Prostate gland (tissue), 2 donors: ENCODE measurements at regions not wholly inside any gene's neighbourhood (a gene's known extent, or its start where the extent isn't known, plus 50 kb on each side); places are given as distances from the start of the nearest gene placed in this dataset.

Experiments
- DNase-seq: peaks from one replicate; pipeline ENCODE4 v3.0.0-alpha.2; 2019; ENCODE audit warnings: low spot score
- H3K27ac ChIP-seq, 2 donors: fragments of 200-600 bp; sonication (generic); 2 replicates each; pipeline ENCODE4 v1.5.1; 2017 to 2019
- H3K27me3 ChIP-seq: fragments of 200-600 bp; sonication (generic); replicated peaks from 2 replicates; pipeline ENCODE4 v1.5.1; 2019; ENCODE audit not compliant: insufficient read depth
- H3K36me3 ChIP-seq, 2 donors: fragments of 200-600 bp; sonication (generic); 1 replicate in 1 of 2; 2 replicates in 1 of 2; pipeline versions ENCODE4 v1.5.1 to v1.8.1; 2017 to 2019
- H3K4me1 ChIP-seq: fragments of 200-600 bp; sonication (generic); replicated peaks from 2 replicates; pipeline ENCODE4 v1.5.1; 2019
- H3K4me3 ChIP-seq, 2 donors: fragments of 200-600 bp; sonication (generic); 2 replicates each; pipeline ENCODE4 v1.5.1; 2017 to 2019
- H3K9me3 ChIP-seq: fragments of 200-600 bp; sonication (generic); 2 replicates; pipeline ENCODE4 v1.5.1; 2017
- POLR2A ChIP-seq: fragments of 450-650 bp; IDR thresholded peaks from one replicate; pipeline ENCODE4 v1.6.1; 2016; ENCODE audit warnings: antibody characterized with exemption, mild to moderate bottlenecking
- POLR2AphosphoS5 ChIP-seq: sonication (generic); formaldehyde crosslinking; IDR thresholded peaks from one replicate; pipeline ENCODE4 v1.6.1; 2017; ENCODE audit warnings: antibody characterized with exemption
- WGBS: methylation state at CpG from one replicate; pipeline ENCODE4 v1.1.5; 2018; 5-methylcytosine and 5-hydroxymethylcytosine counted together
- intact Hi-C: fragments of 100-400 bp; cut with DNase I; formaldehyde crosslinking; loops from one replicate; pipeline ENCODE4 v1.14.2; 2022
- TF ChIP-seq, protein P1 (sequence below), 4 experiments: fragments of 200-600 bp in 2 of 4; fragments of 450-650 bp in 2 of 4; sonication (generic) in 2 of 4; IDR thresholded peaks; 1 replicate in 3 of 4; 2 replicates in 1 of 4; pipeline ENCODE4 v1.5.1; 2016 to 2019; ENCODE audit warnings: antibody characterized with exemption in 4 of 4, mild to moderate bottlenecking in 2 of 4, moderate library complexity in 2 of 4

DNA sequence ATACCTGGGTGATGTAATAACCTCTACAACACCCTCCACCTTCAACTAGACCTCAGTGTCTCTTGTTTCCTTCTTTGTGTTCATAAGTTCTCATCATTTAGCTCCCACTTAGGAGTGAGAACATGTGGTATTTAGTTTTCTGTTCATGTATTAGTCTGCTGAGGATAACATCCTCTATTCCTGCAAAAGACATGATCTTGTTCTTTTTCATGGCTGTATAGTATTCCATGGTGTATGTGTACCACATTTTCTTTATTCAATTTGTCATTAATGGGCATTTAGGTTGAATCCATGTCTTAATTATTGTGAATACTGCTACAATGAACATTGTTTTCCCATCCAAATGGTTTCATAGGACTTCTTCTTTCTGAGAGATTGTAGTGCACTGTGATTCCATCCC lies 135.7 kb downstream of the MBL2 start:
- no peaks in the 10 kb centered on the region for H3K4me1 ChIP-seq
- H3K4me3 ChIP-seq: no peak overlapping the region

DNA sequence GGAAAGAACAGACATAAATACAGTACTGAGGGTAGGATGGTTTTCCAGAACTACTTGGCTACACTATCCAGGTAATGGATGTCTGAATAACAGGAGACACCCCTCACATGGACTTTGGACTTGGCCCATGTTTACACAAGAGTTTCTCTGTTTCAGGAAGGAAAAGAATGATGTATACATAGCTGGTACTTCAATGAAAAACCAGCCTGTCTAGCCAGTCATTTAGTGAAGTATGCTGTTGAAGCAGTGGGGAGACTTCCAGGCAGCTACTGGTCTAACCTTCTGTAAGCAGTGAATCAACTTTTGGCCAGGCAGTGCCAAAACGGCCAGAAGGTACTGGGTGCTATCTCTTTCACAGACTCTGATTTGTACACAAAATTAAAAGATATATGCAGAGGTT lies 135.0 kb downstream of the MBL2 start:
- Histone ChIP-seq H3K27ac (no peak overlapping the region), H3K4me1 (no peaks in the 10 kb centered on the region), H3K36me3 (no peaks in the 10 kb centered on the region), H3K9me3 (no peaks in the 10 kb centered on the region), H3K27me3 (no peaks in the 10 kb centered on the region), H3K4me3 (no peak overlapping the region)
- no peak for DNase-seq
- no peak for TF ChIP-seq POLR2A
- TF ChIP-seq, protein P1, sequence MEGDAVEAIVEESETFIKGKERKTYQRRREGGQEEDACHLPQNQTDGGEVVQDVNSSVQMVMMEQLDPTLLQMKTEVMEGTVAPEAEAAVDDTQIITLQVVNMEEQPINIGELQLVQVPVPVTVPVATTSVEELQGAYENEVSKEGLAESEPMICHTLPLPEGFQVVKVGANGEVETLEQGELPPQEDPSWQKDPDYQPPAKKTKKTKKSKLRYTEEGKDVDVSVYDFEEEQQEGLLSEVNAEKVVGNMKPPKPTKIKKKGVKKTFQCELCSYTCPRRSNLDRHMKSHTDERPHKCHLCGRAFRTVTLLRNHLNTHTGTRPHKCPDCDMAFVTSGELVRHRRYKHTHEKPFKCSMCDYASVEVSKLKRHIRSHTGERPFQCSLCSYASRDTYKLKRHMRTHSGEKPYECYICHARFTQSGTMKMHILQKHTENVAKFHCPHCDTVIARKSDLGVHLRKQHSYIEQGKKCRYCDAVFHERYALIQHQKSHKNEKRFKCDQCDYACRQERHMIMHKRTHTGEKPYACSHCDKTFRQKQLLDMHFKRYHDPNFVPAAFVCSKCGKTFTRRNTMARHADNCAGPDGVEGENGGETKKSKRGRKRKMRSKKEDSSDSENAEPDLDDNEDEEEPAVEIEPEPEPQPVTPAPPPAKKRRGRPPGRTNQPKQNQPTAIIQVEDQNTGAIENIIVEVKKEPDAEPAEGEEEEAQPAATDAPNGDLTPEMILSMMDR (IDR thresholded peaks at IDR 0.05): no peak
- TF ChIP-seq POLR2AphosphoS5: no peak
- intact Hi-C loops: no loop called here
- 37% methylated on average over 1 of the region's 1 CpG for WGBS

More for the DNA sequence above, 135.7 kb downstream of the MBL2 start:
- intact Hi-C loops: no loop called here
- Histone ChIP-seq H3K9me3 (no peaks in the 10 kb centered on the region), H3K27me3 (no peaks in the 10 kb centered on the region), H3K36me3 (no peaks in the 10 kb centered on the region), H3K27ac (no peak overlapping the region)
- no peak for TF ChIP-seq POLR2A
- TF ChIP-seq, protein P1 (IDR thresholded peaks at IDR 0.05): no peak
- no peak for TF ChIP-seq POLR2AphosphoS5
- DNase-seq: no peak

DNA sequence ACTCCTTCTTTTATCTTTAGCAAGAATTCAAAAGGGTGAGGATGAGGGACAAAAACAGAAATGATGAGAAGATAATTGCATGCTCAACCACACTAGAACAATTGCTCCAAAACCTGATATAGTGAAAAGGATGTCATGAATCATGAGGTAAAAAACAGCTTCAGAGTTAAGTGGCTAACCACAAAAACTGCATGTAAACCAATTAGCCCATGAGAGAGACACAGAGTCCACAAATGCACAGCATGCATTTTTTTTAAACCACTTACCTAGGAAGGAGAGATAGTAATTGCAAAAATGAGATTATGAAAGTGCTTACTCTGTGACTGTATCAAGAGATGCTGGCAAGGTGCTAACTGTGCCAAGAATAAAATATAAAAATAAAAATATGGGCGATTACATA lies 132.9 kb downstream of the MBL2 start:
- no peaks in the 10 kb centered on the region for H3K27me3 ChIP-seq
- no peak overlapping the region for H3K4me3 ChIP-seq
- no peak overlapping the region for H3K27ac ChIP-seq
- TF ChIP-seq POLR2AphosphoS5 (no peak), POLR2A (no peak)
- TF ChIP-seq, protein P1 (IDR thresholded peaks at IDR 0.05): no peak
- no peaks in the 10 kb centered on the region for H3K9me3 ChIP-seq
- WGBS: 0% methylated on average over 1 of the region's 1 CpG
- H3K36me3 ChIP-seq: no peaks in the 10 kb centered on the region
- intact Hi-C loops: loop anchor here (10.0 kb wide), 2 partner anchors 85 to 135 kb away; partner anchors contain the start of gene MBL2
- no peak for DNase-seq
- no peaks in the 10 kb centered on the region for H3K4me1 ChIP-seq

DNA sequence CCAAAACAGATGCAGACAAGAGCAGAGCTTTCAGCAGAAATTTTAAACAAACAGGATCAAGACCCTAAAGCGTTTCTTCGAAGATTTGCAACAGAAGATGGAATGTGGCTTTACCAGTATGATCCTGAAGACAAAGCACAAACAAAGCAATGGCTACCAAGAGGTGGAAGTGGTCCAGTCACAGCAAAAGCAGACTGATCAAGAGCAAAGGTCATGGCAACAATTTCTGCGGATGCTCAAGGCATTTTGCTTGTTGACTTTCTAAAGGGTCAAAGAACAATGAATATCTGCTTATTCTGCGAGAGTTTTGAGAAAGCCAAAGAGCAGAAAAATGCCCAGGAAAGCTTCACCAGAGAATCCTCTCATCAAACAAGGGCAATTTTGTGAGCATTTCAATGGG lies 130.4 kb downstream of the MBL2 start:
- Histone ChIP-seq H3K27me3 (no peaks in the 10 kb centered on the region), H3K27ac (no peak overlapping the region), H3K4me1 (no peaks in the 10 kb centered on the region), H3K36me3 (no peaks in the 10 kb centered on the region), H3K9me3 (no peaks in the 10 kb centered on the region), H3K4me3 (no peak overlapping the region)
- intact Hi-C loops: loop anchor here (10.0 kb wide), 2 partner anchors 83 to 133 kb away; partner anchors contain the start of gene MBL2
- DNase-seq: no peak
- TF ChIP-seq POLR2A: no peak
- TF ChIP-seq, protein P1 (IDR thresholded peaks at IDR 0.05): no peak
- no peak for TF ChIP-seq POLR2AphosphoS5
- 50% methylated on average over 4 of the region's 4 CpGs for WGBS

DNA sequence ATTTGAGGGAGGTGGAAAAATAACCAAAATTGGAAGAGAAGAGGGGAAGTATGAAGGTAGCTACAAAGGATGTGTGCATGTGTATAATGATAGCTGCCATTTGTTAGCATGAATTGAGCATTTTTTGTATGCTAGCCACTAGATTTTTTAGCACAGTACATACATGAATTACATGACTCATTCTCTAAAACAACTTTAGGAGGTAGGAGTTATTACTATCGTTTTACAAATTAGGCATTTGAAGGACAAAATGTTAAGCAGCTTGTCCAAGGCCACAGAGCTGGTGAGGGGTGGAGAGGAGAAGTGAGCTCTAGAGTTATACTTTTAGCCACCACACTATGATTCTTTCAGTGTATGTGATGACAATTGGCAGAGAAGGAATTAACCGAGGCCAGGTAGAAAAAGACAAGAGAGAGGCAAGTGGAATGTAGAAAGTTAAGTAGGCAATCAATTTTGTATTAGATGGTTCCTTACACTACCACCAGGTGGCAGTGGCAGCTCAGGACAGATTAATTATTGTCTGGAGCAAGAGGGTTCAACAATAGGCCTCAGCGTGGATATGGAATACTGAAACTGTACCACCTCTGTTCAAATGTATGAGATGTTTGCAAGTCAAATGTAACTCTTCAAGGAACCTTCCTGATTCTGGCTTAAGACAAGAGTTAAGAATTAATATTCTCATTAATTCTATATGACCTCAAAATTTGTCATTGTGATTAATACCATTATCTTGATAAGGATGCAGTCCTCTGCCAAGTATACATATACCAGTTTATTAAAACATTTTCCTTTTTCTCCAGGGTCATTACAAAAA lies 128.0 kb downstream of the MBL2 start:
- 27% methylated on average over 3 of the region's 3 CpGs for WGBS
- intact Hi-C loops: loop anchor here (10.0 kb wide), 2 partner anchors 80 to 130 kb away; partner anchors contain the start of gene MBL2
- DNase-seq: peak; percentile 35

More for the DNA sequence above, 128.0 kb downstream of the MBL2 start:
- no peaks in the 10 kb centered on the region for H3K9me3 ChIP-seq
- H3K4me3 ChIP-seq: no peak overlapping the region
- no peaks in the 10 kb centered on the region for H3K27me3 ChIP-seq
- H3K4me1 ChIP-seq: no peaks in the 10 kb centered on the region
- no peak for TF ChIP-seq POLR2AphosphoS5
- TF ChIP-seq, protein P1 (IDR thresholded peaks at IDR 0.05): peak; percentile 38 to 85 (median 74)
- no peak overlapping the region for H3K27ac ChIP-seq
- H3K36me3 ChIP-seq: no peaks in the 10 kb centered on the region
